Glutamatergic neuron (in vitro differentiated cells): ENCODE measurements at regions not wholly inside any gene's neighbourhood (a gene's known extent, or its start where the extent isn't known, plus 50 kb on each side); places are given as distances from the start of the nearest gene placed in this dataset.

Experiments used
- DNase-seq: peaks from one replicate; pipeline ENCODE4 v3.0.0; 2022
- H3K27ac Mint-ChIP-seq: one replicate; pipeline ENCODE4 v1.8.0; 2020; ENCODE audit warnings: mild to moderate bottlenecking, mixed read lengths, inconsistent platforms; ENCODE audit not compliant: unreplicated experiment
- H3K27me3 Mint-ChIP-seq: one replicate; pipeline ENCODE4 v1.8.0; 2020; ENCODE audit warnings: mild to moderate bottlenecking, moderate library complexity, mixed read lengths, inconsistent platforms; ENCODE audit not compliant: unreplicated experiment
- H3K36me3 Mint-ChIP-seq: one replicate; pipeline ENCODE4 v1.8.0; 2020; ENCODE audit warnings: mild to moderate bottlenecking, mixed read lengths, inconsistent platforms; ENCODE audit not compliant: unreplicated experiment
- H3K4me1 Mint-ChIP-seq: one replicate; pipeline ENCODE4 v1.8.0; 2020; ENCODE audit warnings: mild to moderate bottlenecking, low read depth, mixed read lengths, inconsistent platforms; ENCODE audit not compliant: unreplicated experiment
- H3K4me3 Mint-ChIP-seq: one replicate; pipeline ENCODE4 v1.8.0; 2020; ENCODE audit warnings: mild to moderate bottlenecking, mixed read lengths, inconsistent platforms; ENCODE audit not compliant: unreplicated experiment
- H3K9me3 Mint-ChIP-seq: one replicate; pipeline ENCODE4 v1.8.0; 2020; ENCODE audit warnings: mild to moderate bottlenecking, moderate library complexity, mixed read lengths, inconsistent platforms; ENCODE audit not compliant: unreplicated experiment
- CTCF ChIP-seq: fragments of 200-600 bp; sonication (generic); IDR thresholded peaks from one replicate; pipeline ENCODE4 v1.5.0; 2021; ENCODE audit not compliant: partially characterized antibody, unreplicated experiment

- Mint-ChIP-seq H3K4me3 (no peak overlapping the region), H3K27ac (no peak overlapping the region), H3K27me3 (no peaks in the 10 kb centered on the region), H3K4me1 (peaks cover 18% of the 10 kb centered on the region), H3K9me3 (no peaks in the 10 kb centered on the region), H3K36me3 (no peaks in the 10 kb centered on the region)
- TF ChIP-seq CTCF = no peak
- DNase-seq = no peak
These were observed 83.0 kb downstream of the OTOL1 start for GRCh38 chr3:161579395-161580126.

GRCh38 chr3:161585922-161586321 is 89.3 kb downstream of the OTOL1 start:
- Mint-ChIP-seq H3K27me3 (no peaks in the 10 kb centered on the region), H3K27ac (no peak overlapping the region), H3K9me3 (peaks cover 3% of the 10 kb centered on the region), H3K4me1 (no peaks in the 10 kb centered on the region), H3K4me3 (no peak overlapping the region), H3K36me3 (no peaks in the 10 kb centered on the region)
- no peak for DNase-seq
- no peak for TF ChIP-seq CTCF

GRCh38 chr3:161586556-161587235 is 90.1 kb downstream of the OTOL1 start:
- H3K27me3 Mint-ChIP-seq = no peaks in the 10 kb centered on the region
- H3K9me3 Mint-ChIP-seq = peaks cover 10% of the 10 kb centered on the region
- no peak for DNase-seq
- H3K36me3 Mint-ChIP-seq = peaks cover 6% of the 10 kb centered on the region
- no peak for TF ChIP-seq CTCF
- H3K27ac Mint-ChIP-seq = no peak overlapping the region
- H3K4me1 Mint-ChIP-seq = no peaks in the 10 kb centered on the region
- H3K4me3 Mint-ChIP-seq = no peak overlapping the region

GRCh38 chr3:161598639-161599038 is 102.0 kb downstream of the OTOL1 start:
- no peak overlapping the region for H3K4me3 Mint-ChIP-seq
- H3K27ac Mint-ChIP-seq = no peak overlapping the region
- no peaks in the 10 kb centered on the region for H3K9me3 Mint-ChIP-seq
- no peaks in the 10 kb centered on the region for H3K27me3 Mint-ChIP-seq
- no peaks in the 10 kb centered on the region for H3K36me3 Mint-ChIP-seq
- H3K4me1 Mint-ChIP-seq = no peaks in the 10 kb centered on the region
- DNase-seq = no peak
- no peak for TF ChIP-seq CTCF

- Mint-ChIP-seq H3K36me3 (no peaks in the 10 kb centered on the region), H3K27ac (no peak overlapping the region), H3K9me3 (no peaks in the 10 kb centered on the region), H3K4me3 (no peak overlapping the region), H3K4me1 (no peaks in the 10 kb centered on the region), H3K27me3 (no peaks in the 10 kb centered on the region)
- no peak for TF ChIP-seq CTCF
- DNase-seq = no peak
These were observed 103.1 kb downstream of the OTOL1 start for GRCh38 chr3:161599697-161600096.
